CD4-positive, alpha-beta T cell treated with Interferon alpha-2 for 1 hour (primary cell): ENCODE measurements at regions not wholly inside any gene's neighbourhood (a gene's known extent, or its start where the extent isn't known, plus 50 kb on each side); places are given as distances from the start of the nearest gene placed in this dataset.
A peak's percentile ranks its signal among the peaks of the same experiment; 100 is the strongest.
"Not testable (repeated sequence)": the region's sequence is repeated elsewhere in the genome, so short reads cannot be mapped to it uniquely, and the experiment has no call there.

Experiments
- DNase-seq, 2 donors: peaks; one replicate each; pipeline ENCODE4 v3.0.0-alpha.2; 2020 to 2022

GRCh38 chr3:13248640-13249039 lies 171.5 kb downstream of the NUP210 start:
- DNase-seq = no peak

GRCh38 chr3:13245615-13245978 lies 172.4 kb upstream of the IQSEC1 start:
- no peak for DNase-seq

- DNase-seq = no peak
These were observed 170.4 kb upstream of the IQSEC1 start for GRCh38 chr3:13243586-13243985.

GRCh38 chr3:13242364-13242737 lies 169.1 kb upstream of the IQSEC1 start:
- DNase-seq = no peak

- no peak for DNase-seq
These were observed 168.6 kb upstream of the IQSEC1 start for GRCh38 chr3:13241621-13242363.

- no peak for DNase-seq
These were observed 167.8 kb upstream of the IQSEC1 start for GRCh38 chr3:13240928-13241618.

GRCh38 chr3:13239467-13239760 lies 166.2 kb upstream of the IQSEC1 start:
- DNase-seq = no peak

- DNase-seq = no peak
These were observed 165.6 kb upstream of the IQSEC1 start for GRCh38 chr3:13238687-13239466.

- DNase-seq = no peak
These were observed 164.7 kb upstream of the IQSEC1 start for GRCh38 chr3:13237776-13238490.

GRCh38 chr3:13236557-13237173 lies 163.4 kb upstream of the IQSEC1 start:
- DNase-seq = no peak

GRCh38 chr3:13235897-13236296 lies 162.7 kb upstream of the IQSEC1 start:
- DNase-seq = no peak

GRCh38 chr3:13235079-13235478 lies 161.8 kb upstream of the IQSEC1 start:
- DNase-seq = peak in 1 of 2 donors; percentile 18

GRCh38 chr3:13234666-13235065 lies 161.4 kb upstream of the IQSEC1 start:
- DNase-seq = no peak

- DNase-seq = peak; percentile 23 to 35
These were observed 160.6 kb upstream of the IQSEC1 start for GRCh38 chr3:13233487-13234485.

- DNase-seq = no peak
These were observed 158.8 kb upstream of the IQSEC1 start for GRCh38 chr3:13231781-13232666.

- DNase-seq = peak in 1 of 2 donors; percentile 16
These were observed 156.2 kb upstream of the IQSEC1 start for GRCh38 chr3:13229273-13229949.

GRCh38 chr3:13228584-13228983 lies 155.4 kb upstream of the IQSEC1 start:
- no peak for DNase-seq

- DNase-seq = not testable (repeated sequence)
These were observed 154.9 kb upstream of the IQSEC1 start for GRCh38 chr3:13228169-13228568.

GRCh38 chr3:13227315-13228165 lies 154.3 kb upstream of the IQSEC1 start:
- no peak for DNase-seq
